ENCODE measurements at regions not wholly inside any gene's neighbourhood (a gene's known extent, or its start where the extent isn't known, plus 50 kb on each side); places are given as distances from the start of the nearest gene placed in this dataset.

GRCh38 chr6:167422934-167423333, 98.0 kb downstream of the TTLL2 start:
- no peak overlapping the region for H3K27ac ChIP-seq
- TF ChIP-seq CTCF (conservative IDR thresholded peaks at IDR 0.05): no peak

GRCh38 chr6:167424060-167424673, 99.3 kb downstream of the TTLL2 start:
- TF ChIP-seq CTCF (conservative IDR thresholded peaks at IDR 0.05): no peak
- H3K27ac ChIP-seq: no peak overlapping the region

GRCh38 chr6:167424700-167425099, 99.8 kb downstream of the TTLL2 start:
- no peak overlapping the region for H3K27ac ChIP-seq
- no peak for TF ChIP-seq CTCF (conservative IDR thresholded peaks at IDR 0.05)

GRCh38 chr6:167426084-167426483, 101.2 kb downstream of the TTLL2 start:
- TF ChIP-seq CTCF (conservative IDR thresholded peaks at IDR 0.05): no peak
- 0 out of 2 replicates have a peak overlapping the region, but pooled peaks have one; percentile 11 for H3K27ac ChIP-seq

- H3K27ac ChIP-seq: 0 out of 2 replicates have a peak overlapping the region, but pooled peaks have one; percentile 11
- no peak for TF ChIP-seq CTCF (conservative IDR thresholded peaks at IDR 0.05)
Observed at GRCh38 chr6:167426651-167427050, 101.8 kb downstream of the TTLL2 start.

- TF ChIP-seq CTCF (conservative IDR thresholded peaks at IDR 0.05): no peak
- no peak overlapping the region for H3K27ac ChIP-seq
Observed at GRCh38 chr6:167428664-167429333, 103.9 kb downstream of the TTLL2 start.

- no peak for TF ChIP-seq CTCF (conservative IDR thresholded peaks at IDR 0.05)
- H3K27ac ChIP-seq: no peak overlapping the region
Observed at GRCh38 chr6:167429353-167429752, 104.5 kb downstream of the TTLL2 start.
